CD4-positive, alpha-beta memory T cell (primary cell): ENCODE measurements at regions not wholly inside any gene's neighbourhood (a gene's known extent, or its start where the extent isn't known, plus 50 kb on each side); places are given as distances from the start of the nearest gene placed in this dataset.

Source experiments
- CTCF ChIA-PET: fragments of 350-600 bp; sonication (Branson Sonifier 250); formaldehyde crosslinking; loops from one replicate; lab custom pipeline; 2021; ENCODE audit warnings: inconsistent platforms; ENCODE audit not compliant: partially characterized antibody; lab: Charles Lee
- POLR2A ChIA-PET: fragments of 350-600 bp; sonication (Branson Sonifier 250); formaldehyde crosslinking; loops from one replicate; lab custom pipeline; 2021; ENCODE audit not compliant: partially characterized antibody; lab: Charles Lee
- DNase-seq, 5 donors: peaks; one replicate each; pipeline versions ENCODE4 v3.0.0 to v3.0.0-alpha.2; 2020 to 2022; ENCODE audit warnings: mixed read lengths in 1 of 5
- H3K27ac ChIP-seq: one replicate; pipeline ENCODE4 v1.7.0; 2013; ENCODE audit warnings: low read depth, low read length
- H3K27me3 ChIP-seq: 2 replicates; pipeline ENCODE4 v1.7.0; 2013; ENCODE audit warnings: mild to moderate bottlenecking, low read length, moderate library complexity; ENCODE audit not compliant: insufficient read depth
- H3K36me3 ChIP-seq: 2 replicates; pipeline ENCODE4 v1.7.0; 2013; ENCODE audit warnings: mild to moderate bottlenecking, low read length, moderate library complexity; ENCODE audit not compliant: insufficient read depth
- H3K4me1 ChIP-seq: 2 replicates; pipeline ENCODE4 v1.7.0; 2013; ENCODE audit warnings: mild to moderate bottlenecking, low read length, moderate library complexity; ENCODE audit not compliant: insufficient read depth
- H3K4me3 ChIP-seq, 2 donors: one replicate each; pipeline ENCODE4 v1.7.0; 2013; ENCODE audit warnings: low read length in 2 of 2, mild to moderate bottlenecking in 1 of 2
- H3K9me3 ChIP-seq, 2 donors: one replicate each; pipeline ENCODE4 v1.7.0; 2013; ENCODE audit warnings: low read length in 2 of 2, control low read depth in 1 of 2; ENCODE audit not compliant: control insufficient read depth in 1 of 2
- H3K27ac Mint-ChIP-seq, 7 donors: one replicate each; pipeline ENCODE4 v1.8.0; 2020 to 2021; ENCODE audit warnings: mixed read lengths in 7 of 7, mild to moderate bottlenecking in 6 of 7, inconsistent platforms in 3 of 7, moderate library complexity in 3 of 7
- H3K27me3 Mint-ChIP-seq, 2 donors: one replicate each; pipeline ENCODE4 v1.8.0; 2020 to 2021; ENCODE audit warnings: mixed read lengths in 2 of 2
- H3K36me3 Mint-ChIP-seq, 2 donors: one replicate each; pipeline ENCODE4 v1.8.0; 2020 to 2021; ENCODE audit warnings: mixed read lengths in 2 of 2, inconsistent platforms in 1 of 2, mild to moderate bottlenecking in 1 of 2
- H3K4me1 Mint-ChIP-seq, 4 donors: one replicate each; pipeline ENCODE4 v1.8.0; 2020 to 2021; ENCODE audit warnings: mixed read lengths in 4 of 4, mild to moderate bottlenecking in 1 of 4
- H3K4me3 Mint-ChIP-seq, 8 donors: one replicate each; pipeline ENCODE4 v1.8.0; 2020 to 2021; ENCODE audit warnings: mixed read lengths in 8 of 8, mild to moderate bottlenecking in 7 of 8, moderate library complexity in 6 of 8, inconsistent platforms in 3 of 8
- H3K9me3 Mint-ChIP-seq, 8 donors: one replicate each; pipeline ENCODE4 v1.8.0; 2020 to 2021; ENCODE audit warnings: mixed read lengths in 8 of 8, mild to moderate bottlenecking in 5 of 8, inconsistent platforms in 3 of 8, moderate library complexity in 1 of 8
- intact Hi-C: fragments of 100-400 bp; cut with micrococcal nuclease; formaldehyde crosslinking; loops from one replicate; pipeline ENCODE4 v1.15.1; 2023

GRCh38 chr15:57782731-57783130 lies 76.2 kb downstream of the POLR2M start:
- no peak overlapping the region for H3K4me3 Mint-ChIP-seq
- H3K9me3 ChIP-seq = no peaks in the 10 kb centered on the region
- H3K27ac ChIP-seq = no peak overlapping the region
- H3K9me3 Mint-ChIP-seq = peaks cover 0 to 2% (median 0%) of the 10 kb centered on the region in 8 donors
- no peak overlapping the region for H3K27ac Mint-ChIP-seq
- no peak for DNase-seq
- H3K27me3 ChIP-seq = no peaks in the 10 kb centered on the region
- CTCF ChIA-PET = no interaction called here
- H3K36me3 Mint-ChIP-seq = peaks cover 0 to 9% of the 10 kb centered on the region in 2 donors
- H3K4me1 Mint-ChIP-seq = peaks cover 8 to 16% (median 11%) of the 10 kb centered on the region in 4 donors
- H3K4me3 ChIP-seq = no peak overlapping the region
- H3K36me3 ChIP-seq = no peaks in the 10 kb centered on the region
- POLR2A ChIA-PET = no interaction called here
- peaks cover 12% of the 10 kb centered on the region for H3K4me1 ChIP-seq
- H3K27me3 Mint-ChIP-seq = peaks cover 0 to 9% of the 10 kb centered on the region in 2 donors
- intact Hi-C loops = no loop called here

GRCh38 chr15:57784081-57784511 lies 77.6 kb downstream of the POLR2M start:
- Mint-ChIP-seq H3K36me3 (peaks cover 0 to under 1% of the 10 kb centered on the region in 2 donors), H3K27me3 (peaks cover 4 to 13% of the 10 kb centered on the region in 2 donors), H3K9me3 (peaks cover 0 to 3% (median 0%) of the 10 kb centered on the region in 8 donors), H3K4me1 (peaks cover under 1 to 4% (median 2%) of the 10 kb centered on the region in 4 donors), H3K4me3 (no peak overlapping the region), H3K27ac (no peak overlapping the region)
- Histone ChIP-seq H3K36me3 (no peaks in the 10 kb centered on the region), H3K4me1 (peaks cover 4% of the 10 kb centered on the region), H3K4me3 (no peak overlapping the region), H3K9me3 (no peaks in the 10 kb centered on the region), H3K27ac (no peak overlapping the region), H3K27me3 (no peaks in the 10 kb centered on the region)
- intact Hi-C loops = no loop called here
- DNase-seq = no peak
- ChIA-PET POLR2A (no interaction called here), CTCF (interaction anchor here (1.0 kb wide), 1 partner anchor 55 kb away, joined by 3 read pairs; no protein-coding TSS in a partner anchor)

- no peaks in the 10 kb centered on the region for H3K9me3 ChIP-seq
- H3K4me3 Mint-ChIP-seq = no peak overlapping the region
- no peaks in the 10 kb centered on the region for H3K4me1 ChIP-seq
- intact Hi-C loops = no loop called here
- peaks cover 0 to 3% (median 0%) of the 10 kb centered on the region in 8 donors for H3K9me3 Mint-ChIP-seq
- peaks cover 4 to 17% of the 10 kb centered on the region in 2 donors for H3K27me3 Mint-ChIP-seq
- H3K27me3 ChIP-seq = no peaks in the 10 kb centered on the region
- H3K36me3 ChIP-seq = no peaks in the 10 kb centered on the region
- no peak for DNase-seq
- H3K27ac ChIP-seq = no peak overlapping the region
- no peak overlapping the region for H3K4me3 ChIP-seq
- POLR2A ChIA-PET = no interaction called here
- H3K36me3 Mint-ChIP-seq = no peaks in the 10 kb centered on the region
- H3K4me1 Mint-ChIP-seq = peaks cover 0 to 3% (median 0%) of the 10 kb centered on the region in 4 donors
- CTCF ChIA-PET = no interaction called here
- H3K27ac Mint-ChIP-seq = no peak overlapping the region
Measured at GRCh38 chr15:57785039-57785438, 78.5 kb downstream of the POLR2M start.

DNA sequence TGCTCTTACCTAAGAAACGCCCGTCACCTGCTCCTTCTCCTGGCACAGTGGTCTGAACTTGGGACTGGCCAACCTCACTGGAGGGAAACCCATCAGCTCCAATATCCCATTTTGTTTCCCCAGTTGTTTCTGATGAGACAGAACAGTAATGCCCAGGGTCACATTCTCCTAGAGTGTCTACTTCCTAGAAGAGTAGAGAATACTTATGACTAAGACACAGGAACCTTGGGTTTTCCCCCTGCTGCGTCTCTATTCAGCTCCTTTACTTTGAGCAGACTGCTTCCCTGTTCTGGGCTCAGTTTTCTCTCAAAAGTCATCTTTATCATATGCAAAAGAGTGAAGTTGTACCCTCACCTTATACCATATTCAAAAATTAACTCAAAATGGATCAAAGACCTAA lies 79.4 kb downstream of the POLR2M start:
- no peak overlapping the region for H3K27ac ChIP-seq
- H3K36me3 ChIP-seq = no peaks in the 10 kb centered on the region
- no peak overlapping the region for H3K4me3 ChIP-seq
- Mint-ChIP-seq H3K27me3 (peaks cover 4 to 16% of the 10 kb centered on the region in 2 donors), H3K36me3 (no peaks in the 10 kb centered on the region), H3K4me3 (no peak overlapping the region), H3K4me1 (no peaks in the 10 kb centered on the region), H3K27ac (no peak overlapping the region), H3K9me3 (peaks cover 0 to 3% (median 0%) of the 10 kb centered on the region in 8 donors)
- intact Hi-C loops = no loop called here
- no peaks in the 10 kb centered on the region for H3K9me3 ChIP-seq
- POLR2A ChIA-PET = no interaction called here
- H3K4me1 ChIP-seq = no peaks in the 10 kb centered on the region
- CTCF ChIA-PET = no interaction called here
- no peak for DNase-seq
- no peaks in the 10 kb centered on the region for H3K27me3 ChIP-seq

- Histone ChIP-seq H3K4me3 (no peak overlapping the region), H3K27me3 (no peaks in the 10 kb centered on the region), H3K9me3 (no peaks in the 10 kb centered on the region), H3K27ac (no peak overlapping the region), H3K36me3 (no peaks in the 10 kb centered on the region), H3K4me1 (no peaks in the 10 kb centered on the region)
- Mint-ChIP-seq H3K36me3 (no peaks in the 10 kb centered on the region), H3K27me3 (peaks cover 9 to 18% of the 10 kb centered on the region in 2 donors), H3K9me3 (peaks cover 0 to 3% (median 0%) of the 10 kb centered on the region in 8 donors), H3K4me3 (no peak overlapping the region), H3K4me1 (no peaks in the 10 kb centered on the region), H3K27ac (no peak overlapping the region)
- ChIA-PET CTCF (interaction anchor here (1.3 kb wide), 1 partner anchor 38 kb away, joined by 3 read pairs; no protein-coding TSS in a partner anchor), POLR2A (no interaction called here)
- intact Hi-C loops = no loop called here
- DNase-seq = no peak
Measured at GRCh38 chr15:57789225-57789624, 82.7 kb downstream of the POLR2M start.

GRCh38 chr15:57792724-57793449 lies 86.4 kb downstream of the POLR2M start:
- DNase-seq = no peak
- no peaks in the 10 kb centered on the region for H3K36me3 Mint-ChIP-seq
- H3K27me3 ChIP-seq = no peaks in the 10 kb centered on the region
- H3K4me3 Mint-ChIP-seq = no peak overlapping the region
- intact Hi-C loops = no loop called here
- CTCF ChIA-PET = no interaction called here
- H3K27ac ChIP-seq = no peak overlapping the region
- H3K4me1 Mint-ChIP-seq = no peaks in the 10 kb centered on the region
- H3K36me3 ChIP-seq = no peaks in the 10 kb centered on the region
- H3K4me1 ChIP-seq = no peaks in the 10 kb centered on the region
- H3K27ac Mint-ChIP-seq = no peak overlapping the region
- POLR2A ChIA-PET = no interaction called here
- H3K4me3 ChIP-seq = no peak overlapping the region
- H3K27me3 Mint-ChIP-seq = peaks cover 9 to 14% of the 10 kb centered on the region in 2 donors
- H3K9me3 Mint-ChIP-seq = peaks cover 0 to 3% (median 0%) of the 10 kb centered on the region in 8 donors
- H3K9me3 ChIP-seq = no peaks in the 10 kb centered on the region

- intact Hi-C loops = no loop called here
Measured at GRCh38 chr15:57795261-57795660, 88.7 kb downstream of the POLR2M start.

More at GRCh38 chr15:57795261-57795660, 88.7 kb downstream of the POLR2M start:
- CTCF ChIA-PET = no interaction called here
- Mint-ChIP-seq H3K27me3 (peaks cover 6 to 7% of the 10 kb centered on the region in 2 donors), H3K27ac (no peak overlapping the region), H3K4me1 (no peaks in the 10 kb centered on the region), H3K36me3 (no peaks in the 10 kb centered on the region), H3K4me3 (no peak overlapping the region), H3K9me3 (peaks cover 0 to 3% (median 0%) of the 10 kb centered on the region in 8 donors)
- no peak overlapping the region for H3K27ac ChIP-seq
- H3K27me3 ChIP-seq = no peaks in the 10 kb centered on the region
- no peaks in the 10 kb centered on the region for H3K9me3 ChIP-seq
- POLR2A ChIA-PET = no interaction called here
- no peaks in the 10 kb centered on the region for H3K4me1 ChIP-seq
- H3K4me3 ChIP-seq = no peak overlapping the region
- no peaks in the 10 kb centered on the region for H3K36me3 ChIP-seq
- no peak for DNase-seq
